Body of pancreas (tissue), 4 donors: ENCODE measurements at regions not wholly inside any gene's neighbourhood (a gene's known extent, or its start where the extent isn't known, plus 50 kb on each side); places are given as distances from the start of the nearest gene placed in this dataset.
"Not testable (repeated sequence)": the region's sequence is repeated elsewhere in the genome, so short reads cannot be mapped to it uniquely, and the experiment has no call there.

Source experiments
- POLR2A ChIP-seq, 3 donors: fragments of 450-650 bp; IDR thresholded peaks; one replicate each; pipeline ENCODE4 v1.6.1; 2016; ENCODE audit warnings: antibody characterized with exemption in 3 of 3, mild to moderate bottlenecking in 2 of 3
- TF ChIP-seq, protein P1 (sequence below), 7 experiments: fragments of 450-650 bp in 4 of 7; fragments of 200-600 bp in 3 of 7; sonication (generic) in 3 of 7; IDR thresholded peaks; one replicate each; pipeline ENCODE4 v1.5.1; 2016 to 2019; ENCODE audit warnings: antibody characterized with exemption in 7 of 7

DNA sequence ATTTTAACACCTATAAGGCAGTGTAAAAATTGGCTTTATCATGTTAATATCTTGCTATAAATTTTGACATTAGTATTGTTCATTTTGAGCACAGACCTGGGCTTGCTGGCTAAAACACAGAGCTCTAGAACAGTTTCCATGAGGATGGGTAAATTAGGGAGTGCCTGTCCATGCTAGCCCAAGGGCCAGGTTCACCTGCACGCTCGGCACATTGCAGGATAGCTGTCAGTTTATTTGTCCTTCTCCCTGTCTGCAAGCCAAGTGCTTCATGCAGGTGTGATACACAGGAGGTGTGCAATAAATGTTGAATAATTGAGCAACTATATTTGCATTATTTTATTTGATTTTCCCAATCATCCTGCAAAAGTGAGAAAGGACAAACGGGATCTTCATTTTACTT is 309.3 kb upstream of the SOX1 start:
- TF ChIP-seq, protein P1, sequence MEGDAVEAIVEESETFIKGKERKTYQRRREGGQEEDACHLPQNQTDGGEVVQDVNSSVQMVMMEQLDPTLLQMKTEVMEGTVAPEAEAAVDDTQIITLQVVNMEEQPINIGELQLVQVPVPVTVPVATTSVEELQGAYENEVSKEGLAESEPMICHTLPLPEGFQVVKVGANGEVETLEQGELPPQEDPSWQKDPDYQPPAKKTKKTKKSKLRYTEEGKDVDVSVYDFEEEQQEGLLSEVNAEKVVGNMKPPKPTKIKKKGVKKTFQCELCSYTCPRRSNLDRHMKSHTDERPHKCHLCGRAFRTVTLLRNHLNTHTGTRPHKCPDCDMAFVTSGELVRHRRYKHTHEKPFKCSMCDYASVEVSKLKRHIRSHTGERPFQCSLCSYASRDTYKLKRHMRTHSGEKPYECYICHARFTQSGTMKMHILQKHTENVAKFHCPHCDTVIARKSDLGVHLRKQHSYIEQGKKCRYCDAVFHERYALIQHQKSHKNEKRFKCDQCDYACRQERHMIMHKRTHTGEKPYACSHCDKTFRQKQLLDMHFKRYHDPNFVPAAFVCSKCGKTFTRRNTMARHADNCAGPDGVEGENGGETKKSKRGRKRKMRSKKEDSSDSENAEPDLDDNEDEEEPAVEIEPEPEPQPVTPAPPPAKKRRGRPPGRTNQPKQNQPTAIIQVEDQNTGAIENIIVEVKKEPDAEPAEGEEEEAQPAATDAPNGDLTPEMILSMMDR (IDR thresholded peaks at IDR 0.05): not testable (repeated sequence)
- TF ChIP-seq POLR2A (IDR thresholded peaks at IDR 0.05): not testable (repeated sequence)
